Embryonic facial prominence (tissue), 1 donor: ENCODE measurements at regions not wholly inside any gene's neighbourhood (a gene's known extent, or its start where the extent isn't known, plus 50 kb on each side); places are given as distances from the start of the nearest gene placed in this dataset.
A peak's percentile ranks its signal among the peaks of the same experiment; 100 is the strongest.
"Not testable (repeated sequence)": the region's sequence is repeated elsewhere in the genome, so short reads cannot be mapped to it uniquely, and the experiment has no call there.

Source experiments
- DNase-seq: peaks from one replicate; pipeline ENCODE4 v3.0.0-alpha.2; 2016; ENCODE audit errors: extremely low spot score

DNA sequence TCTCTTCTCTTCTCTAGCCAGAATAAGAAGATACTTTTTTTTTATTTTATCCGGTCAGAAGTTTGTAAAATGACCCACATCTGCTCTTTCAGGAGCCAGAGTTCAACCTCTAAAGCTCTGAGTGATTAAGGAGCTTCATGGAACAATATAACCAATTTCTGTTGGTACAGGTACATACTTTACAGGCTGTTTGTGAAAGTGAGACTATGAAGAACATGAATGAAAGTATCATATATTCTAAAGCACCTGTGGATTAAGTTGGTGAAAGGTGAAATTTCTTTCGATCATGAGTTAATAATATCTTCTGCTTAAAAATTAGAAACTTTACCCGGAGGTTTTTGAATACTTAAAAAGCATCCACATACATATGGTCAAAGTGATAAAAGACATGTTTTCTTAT is 65.2 kb downstream of the DMRT2 start:
- DNase-seq: no peak

DNA sequence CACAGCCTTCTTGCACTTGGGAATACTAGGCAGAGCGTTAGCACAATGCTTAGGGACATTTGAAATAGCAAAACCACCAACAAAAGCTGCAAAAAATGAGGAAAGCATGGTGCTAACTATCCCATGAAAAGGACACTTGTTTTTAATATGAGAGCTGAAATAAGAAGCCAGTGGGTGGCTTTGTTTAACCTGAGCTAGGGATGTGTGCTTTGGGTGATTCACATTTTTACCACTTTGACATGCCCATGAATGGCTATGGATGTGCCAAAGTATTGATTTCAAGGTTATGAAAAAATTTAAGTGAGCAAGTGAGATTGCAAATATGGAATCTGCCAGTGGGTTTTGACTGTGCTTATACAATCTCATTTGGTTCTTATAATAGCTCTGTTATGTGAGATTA is 67.3 kb downstream of the DMRT2 start:
- DNase-seq: no peak

DNA sequence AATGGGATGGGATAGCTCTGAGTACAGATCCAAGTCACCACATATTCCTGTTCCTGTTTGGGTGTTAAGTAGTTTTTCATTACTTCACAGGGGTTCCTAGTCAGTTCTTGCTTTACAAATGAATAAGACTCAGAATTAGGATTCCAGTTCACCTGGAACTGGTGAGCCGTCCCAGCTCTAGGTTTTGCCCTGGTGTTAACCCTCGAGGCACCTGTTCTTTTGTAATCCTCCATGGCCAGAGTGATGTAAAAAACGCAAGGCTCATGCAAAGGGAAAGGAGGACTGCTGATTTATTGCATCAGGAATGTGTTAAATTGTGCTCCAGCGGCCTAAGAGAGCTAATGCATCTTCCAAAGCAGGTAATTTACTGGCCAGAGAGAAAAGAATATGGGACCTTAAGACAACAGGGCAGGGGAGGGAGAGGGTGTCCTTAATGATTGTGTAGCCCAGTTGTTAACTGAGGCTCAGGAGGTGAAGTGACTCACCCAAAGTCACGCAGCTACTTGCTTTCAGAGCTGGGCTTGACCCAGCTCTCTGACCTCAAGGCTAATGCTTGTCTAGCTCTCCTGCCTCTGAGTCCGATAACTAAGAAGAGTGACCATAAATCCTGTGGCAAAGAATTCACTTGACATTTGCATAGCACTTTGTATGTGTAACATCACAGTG is 70.5 kb downstream of the DMRT2 start:
- DNase-seq: no peak

DNA sequence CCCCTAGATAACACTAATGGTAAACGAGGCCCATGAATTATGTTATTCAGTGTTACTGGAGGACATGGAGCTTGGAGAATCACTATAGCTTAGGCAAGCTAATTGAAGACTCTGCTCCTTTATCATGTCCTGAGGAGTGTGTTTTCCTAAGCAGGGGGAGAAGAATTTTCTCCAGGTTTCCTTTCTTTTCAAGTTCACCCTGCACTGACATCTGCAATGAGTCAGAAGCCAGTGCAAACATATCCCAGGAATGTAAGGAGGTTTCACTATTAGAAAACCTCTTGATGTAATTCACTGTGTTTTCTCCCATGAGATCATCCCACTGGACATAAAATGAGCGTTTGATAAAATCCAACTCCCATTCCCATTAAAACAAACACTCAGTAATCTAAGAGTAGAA is 75.6 kb downstream of the DMRT2 start:
- DNase-seq: no peak

DNA sequence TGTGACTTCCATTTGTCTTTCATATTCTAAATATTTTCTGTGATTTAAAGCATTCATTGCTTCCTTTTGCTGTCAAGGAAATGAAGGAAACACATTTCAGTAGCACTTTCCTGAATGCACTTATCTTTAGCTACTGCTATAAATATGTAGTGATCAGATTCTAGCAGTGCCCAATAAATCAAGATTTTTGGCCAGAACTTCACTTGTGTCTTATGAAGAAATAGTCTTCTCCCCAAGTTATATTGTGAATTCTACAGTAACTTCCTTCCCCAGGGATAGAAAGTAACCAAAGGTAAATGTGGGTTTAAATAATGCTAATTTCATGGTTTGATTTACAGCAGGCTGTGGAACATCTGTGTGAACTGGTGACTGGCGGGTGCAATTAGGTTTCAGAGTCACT is 77.9 kb downstream of the DMRT2 start:
- no peak for DNase-seq

DNA sequence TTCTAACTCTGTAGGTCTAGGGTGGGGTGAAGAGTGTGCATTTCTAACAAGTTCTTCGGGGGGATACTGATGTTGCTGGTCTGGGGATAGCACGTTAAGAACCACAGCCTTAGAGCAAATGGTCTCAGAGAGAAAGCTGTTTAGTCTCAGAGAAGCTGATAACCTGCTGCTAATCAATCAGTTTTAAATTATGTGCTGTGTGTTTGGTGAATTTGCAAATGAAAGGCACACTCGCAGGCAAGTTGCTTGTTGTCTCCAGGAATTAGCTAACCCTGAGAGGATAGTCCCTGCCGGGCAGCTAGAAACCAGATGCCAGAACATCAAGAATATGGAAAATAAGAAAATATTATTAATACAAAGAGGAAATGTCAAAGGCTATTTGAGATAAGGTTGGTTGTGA is 79.2 kb downstream of the DMRT2 start:
- no peak for DNase-seq

DNA sequence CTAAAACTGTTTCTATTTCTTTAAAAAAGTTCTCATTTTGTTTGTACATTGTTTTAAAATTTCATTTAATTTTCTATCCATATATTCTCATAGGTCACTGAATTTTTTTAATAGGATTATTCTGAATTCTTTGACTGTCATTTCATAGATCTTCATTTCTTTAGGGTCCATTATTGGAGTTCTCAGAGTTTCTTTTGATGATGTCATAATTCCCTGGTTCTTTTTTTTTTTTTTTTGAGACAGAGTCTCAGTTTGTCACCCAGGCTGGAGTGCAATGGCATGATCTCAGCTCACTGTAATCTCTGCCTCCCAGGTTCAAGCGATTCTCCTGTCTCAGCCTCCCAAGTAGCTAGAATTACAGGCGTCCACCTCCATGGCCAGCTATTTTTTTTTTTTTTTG is 89.9 kb downstream of the DMRT2 start:
- no peak for DNase-seq

DNA sequence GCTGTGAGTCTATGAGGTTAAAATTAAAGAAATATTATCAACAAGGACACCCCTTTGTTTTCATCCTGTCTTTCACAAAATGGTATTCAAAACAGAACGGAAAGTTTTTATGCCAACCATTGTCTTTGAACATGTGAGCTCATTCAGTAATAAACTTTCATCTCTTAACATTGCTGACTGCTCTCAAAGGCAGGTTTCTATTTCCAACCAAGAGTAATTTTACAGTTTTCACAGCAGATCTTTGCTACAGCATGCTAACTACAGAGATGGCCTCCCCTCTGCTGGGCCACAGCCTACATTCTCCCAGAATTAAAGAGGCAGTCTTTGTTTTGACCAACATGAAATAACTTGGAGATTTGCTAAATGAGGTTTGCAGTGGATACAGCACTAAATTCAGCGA is 101.5 kb downstream of the DMRT2 start:
- no peak for DNase-seq

DNA sequence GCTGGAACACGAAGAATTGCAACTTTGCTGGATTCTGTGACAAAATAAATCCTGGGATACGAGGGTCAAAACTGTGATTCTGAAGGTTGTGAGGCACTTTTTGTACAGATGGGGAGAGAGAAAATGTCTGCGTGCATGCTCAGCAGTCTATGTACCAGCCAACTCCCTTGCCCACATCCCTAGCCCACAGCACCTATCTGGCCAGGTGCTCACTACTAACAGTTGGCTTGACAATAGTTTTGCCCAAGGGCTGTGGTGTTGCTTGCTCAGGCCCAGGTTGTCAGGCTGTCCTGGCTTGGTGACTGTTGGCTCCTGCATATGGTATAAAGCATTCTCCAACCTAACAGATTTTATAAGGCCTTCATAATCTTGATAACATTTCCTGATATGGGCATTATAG is 102.0 kb downstream of the DMRT2 start:
- DNase-seq: no peak

DNA sequence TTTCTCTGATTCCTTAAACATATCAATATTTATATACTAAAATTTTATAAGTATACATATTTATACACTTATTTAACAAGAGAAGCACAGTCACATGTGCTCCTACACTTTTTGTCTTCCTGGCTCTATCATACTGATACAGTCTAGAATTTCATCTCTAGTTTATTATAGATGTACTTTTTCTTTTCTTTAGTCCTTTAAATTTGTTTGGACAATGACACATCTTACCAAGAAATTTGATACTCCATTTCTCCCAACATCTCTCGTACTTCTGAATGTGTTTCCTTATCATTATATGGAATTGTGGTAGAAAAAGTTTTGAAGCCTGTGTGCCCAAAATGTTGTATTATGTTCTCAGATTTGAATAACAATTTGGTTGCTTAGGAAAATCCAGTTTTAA is 104.6 kb downstream of the DMRT2 start:
- no peak for DNase-seq

DNA sequence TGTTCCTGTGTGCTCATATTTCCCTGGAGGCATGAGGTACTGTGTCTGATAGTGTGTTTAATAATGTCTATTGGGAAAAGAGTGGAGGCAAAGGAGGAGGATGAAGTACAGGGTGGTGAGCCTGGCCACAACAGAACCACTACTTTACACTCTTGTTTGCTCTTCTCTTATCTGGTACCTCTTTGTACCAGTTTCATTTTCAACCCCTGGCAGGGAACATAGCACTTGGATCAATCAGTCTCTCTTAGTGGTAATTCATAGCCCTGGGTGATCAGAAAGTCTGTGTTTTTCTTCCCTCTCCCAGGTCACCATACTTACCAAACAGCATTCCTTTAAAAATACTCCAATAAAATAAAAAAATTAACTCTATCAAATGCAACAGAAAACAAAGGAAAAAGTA is 105.4 kb downstream of the DMRT2 start:
- DNase-seq: no peak

DNA sequence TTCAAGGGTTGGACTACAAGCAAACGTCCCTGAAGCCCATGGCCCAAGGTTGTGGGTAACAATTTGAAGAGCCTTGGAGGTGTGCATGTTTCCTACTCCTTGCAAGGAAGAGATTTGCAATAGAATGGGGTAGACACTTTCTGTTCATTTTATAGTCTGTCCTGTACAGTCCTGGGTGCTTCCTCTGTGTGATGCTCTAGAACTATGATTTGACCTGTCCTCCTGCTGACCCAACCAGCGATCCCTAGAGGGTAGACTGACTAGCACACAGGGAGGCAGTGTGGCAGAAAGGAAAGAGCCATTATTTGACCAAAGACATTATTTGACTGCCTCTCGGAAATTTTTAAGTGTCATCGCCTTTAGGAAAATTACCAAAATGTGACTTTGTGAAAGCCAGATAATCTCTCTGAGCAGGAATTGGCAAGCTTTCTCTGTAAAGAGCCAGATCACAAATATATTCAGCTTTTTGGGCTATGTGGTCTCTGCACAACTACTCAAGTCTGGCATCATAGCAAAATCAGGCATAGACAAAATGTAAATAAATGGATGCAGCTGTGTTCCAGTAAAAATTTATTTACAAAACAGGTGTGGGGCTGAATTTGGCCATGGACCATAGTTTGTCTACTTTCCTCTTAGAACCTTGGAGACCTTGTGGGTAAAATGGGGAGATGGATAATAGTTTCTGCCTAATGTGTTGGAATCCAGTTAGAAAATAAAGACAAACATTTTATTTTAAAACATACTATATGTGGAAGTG is 106.8 kb downstream of the DMRT2 start:
- DNase-seq: no peak

DNA sequence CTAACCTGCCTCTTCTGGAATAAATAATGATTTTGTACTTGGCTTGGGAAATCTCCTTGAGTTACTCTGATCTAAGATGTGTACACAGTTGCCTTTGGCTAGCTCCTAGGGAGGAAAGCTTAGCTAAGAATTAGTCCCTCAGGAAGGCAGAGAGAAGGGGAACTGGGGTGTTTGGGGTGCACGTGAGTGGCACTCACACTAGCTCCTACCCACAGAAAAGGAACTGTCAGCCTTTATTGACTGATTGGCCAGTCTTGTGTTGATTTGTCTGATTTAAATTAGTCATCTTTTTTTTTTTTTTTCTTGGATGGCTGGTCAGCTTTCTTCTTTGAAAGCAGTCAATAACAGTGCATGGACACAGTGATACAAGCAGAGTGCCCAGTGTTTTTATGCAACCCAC is 107.7 kb downstream of the DMRT2 start:
- no peak for DNase-seq

DNA sequence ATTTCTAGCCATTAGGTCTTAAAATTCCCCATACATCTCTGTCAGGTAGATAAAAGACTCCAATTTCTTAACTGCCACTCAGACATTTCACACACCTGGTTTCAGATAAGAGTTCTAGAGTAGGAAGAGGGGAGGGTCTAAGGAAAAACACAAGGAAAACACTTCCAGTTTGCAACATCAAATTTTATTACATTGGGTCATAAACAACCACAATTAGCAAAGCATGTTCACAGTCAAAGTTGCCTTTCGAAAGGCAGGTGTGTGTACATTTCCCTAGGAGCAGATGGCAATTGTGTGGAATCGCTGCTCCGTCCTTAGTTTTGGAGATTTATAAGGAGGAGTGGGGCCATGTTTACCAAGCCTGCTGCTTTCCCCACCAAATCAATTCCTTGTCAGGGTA is 120.8 kb downstream of the DMRT2 start:
- DNase-seq: no peak

DNA sequence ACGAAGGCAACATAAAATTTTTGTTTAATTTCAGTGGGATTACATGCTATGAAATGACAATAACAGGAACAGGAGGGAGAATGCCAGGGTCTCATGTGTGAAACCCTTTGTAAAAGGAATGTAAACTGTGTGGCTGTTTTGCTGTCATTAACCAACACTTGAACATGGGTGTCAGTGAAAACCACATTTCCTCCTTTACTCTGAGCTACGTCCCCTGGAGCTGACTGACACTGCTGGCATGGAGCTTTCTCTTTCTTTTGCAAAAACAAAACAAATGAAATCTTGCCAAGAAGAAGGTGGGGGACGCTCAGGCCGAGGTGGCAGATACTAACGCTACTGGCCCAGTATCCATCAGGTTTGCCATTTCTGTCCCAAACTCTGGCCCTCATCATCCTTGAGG is 121.4 kb downstream of the DMRT2 start:
- DNase-seq: no peak

DNA sequence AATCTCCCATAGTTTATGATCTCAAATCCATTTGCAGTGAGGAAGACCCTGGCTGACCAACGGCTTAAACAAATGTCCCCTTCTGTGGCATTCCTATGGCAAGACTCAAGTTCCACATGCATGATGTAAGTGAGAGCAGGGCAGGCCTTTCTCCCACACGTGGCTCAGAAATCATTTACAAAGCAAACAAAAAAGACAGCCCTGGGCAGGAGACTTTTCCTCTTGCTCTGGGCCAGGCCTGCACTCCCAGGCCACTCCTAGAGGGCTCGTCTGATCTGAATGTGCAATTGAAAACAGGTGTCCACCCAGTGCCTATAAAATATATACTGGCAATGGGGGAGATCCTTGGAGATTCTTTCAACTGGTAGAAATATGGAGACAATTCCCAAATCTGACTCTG is 123.1 kb downstream of the DMRT2 start:
- DNase-seq: no peak

DNA sequence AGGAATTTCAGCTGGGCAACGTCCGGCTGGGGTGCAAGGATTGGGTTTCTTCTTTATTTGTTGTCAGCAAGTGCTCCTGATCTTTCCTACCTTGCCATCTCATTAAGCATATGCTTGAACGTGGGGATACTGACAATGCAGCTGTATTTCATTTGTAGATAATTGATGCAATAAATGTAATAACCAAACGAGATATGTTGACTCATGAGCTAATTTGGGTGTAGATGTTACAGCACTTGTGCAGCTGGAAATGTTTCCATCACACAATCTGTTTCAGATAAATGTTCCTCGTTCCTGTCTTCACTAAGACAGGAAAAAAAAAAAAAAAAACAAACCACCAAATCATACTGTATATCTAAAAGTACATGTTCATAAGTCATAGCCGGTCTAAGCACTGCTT is 123.8 kb downstream of the DMRT2 start:
- no peak for DNase-seq

DNA sequence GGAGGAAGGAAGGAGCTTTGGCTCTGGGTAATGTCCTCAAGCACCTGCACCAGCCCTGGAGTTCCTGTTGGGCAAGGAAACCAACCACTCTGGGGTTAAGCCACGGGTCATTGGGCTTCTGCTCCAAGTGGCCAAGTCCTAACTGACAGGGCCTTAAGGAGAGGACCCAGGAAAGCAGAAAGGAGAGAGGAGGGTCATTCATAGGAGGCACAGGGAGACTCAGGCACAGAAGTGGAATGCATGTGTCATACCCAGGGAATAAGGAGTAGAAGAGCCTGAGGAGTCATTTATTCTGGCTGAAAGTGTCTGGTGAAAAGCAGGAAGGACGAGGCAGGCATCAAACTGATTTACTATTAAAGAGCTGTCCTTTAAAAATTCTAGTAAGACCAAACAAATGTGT is 129.2 kb downstream of the DMRT2 start:
- no peak for DNase-seq

DNA sequence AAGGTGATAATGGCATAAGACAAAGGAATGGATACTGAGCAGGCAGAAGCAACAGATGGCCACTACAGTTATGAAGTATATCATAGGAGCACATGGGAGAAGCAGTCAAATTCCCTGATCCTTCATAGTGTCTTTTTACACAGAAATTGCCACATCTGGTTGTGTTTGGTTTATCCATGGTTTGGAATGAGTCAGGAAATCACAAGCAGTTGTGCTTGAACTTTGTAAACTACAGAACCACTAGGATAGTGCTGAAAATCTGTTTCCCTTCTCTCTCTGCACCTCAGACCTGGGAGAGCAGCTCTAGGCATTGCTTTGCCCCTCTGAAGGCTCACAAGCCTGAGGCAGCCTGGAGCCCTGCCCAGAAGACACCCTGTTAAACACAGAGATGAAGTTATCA is 134.0 kb downstream of the DMRT2 start:
- no peak for DNase-seq

DNA sequence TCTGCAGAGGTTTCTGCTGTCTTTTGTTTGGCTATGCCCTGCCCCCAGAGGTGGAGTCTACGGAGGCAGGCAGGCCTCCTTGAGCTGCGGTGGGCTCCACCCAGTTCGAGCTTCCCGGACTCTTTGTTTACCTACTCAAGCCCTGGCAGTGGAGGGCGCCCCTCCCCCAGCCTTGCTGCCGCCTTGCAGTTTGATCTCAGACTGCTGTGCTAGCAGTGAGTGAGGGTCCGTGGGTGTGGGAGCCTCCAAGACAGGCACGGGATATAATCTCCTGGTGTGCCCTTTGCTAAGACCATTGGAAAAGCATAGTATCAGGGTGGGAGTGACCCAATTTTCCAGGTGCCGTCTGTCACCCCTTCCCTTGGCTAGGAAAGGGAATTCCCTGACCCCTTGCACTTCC is 137.0 kb downstream of the DMRT2 start:
- not testable (repeated sequence) for DNase-seq

DNA sequence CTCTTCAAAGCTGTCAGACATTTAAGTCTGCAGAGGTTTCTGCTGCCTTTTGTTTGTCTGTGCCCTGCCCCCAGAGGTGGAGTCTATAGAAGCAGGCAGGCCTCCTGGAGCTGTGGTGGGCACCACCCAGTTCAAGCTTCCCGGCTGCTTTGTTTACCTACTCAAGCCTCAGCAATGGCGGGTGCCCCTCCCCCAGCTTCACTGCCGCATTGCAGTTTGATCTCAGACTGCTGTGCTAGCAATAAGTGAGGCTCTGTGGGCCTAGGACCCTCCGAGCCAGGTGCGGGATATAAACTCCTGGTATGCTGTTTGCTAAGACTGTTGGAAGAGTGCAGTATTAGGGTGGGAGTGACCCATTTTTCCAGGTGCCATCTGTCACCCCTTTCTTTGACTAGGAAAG is 145.5 kb downstream of the DMRT2 start:
- not testable (repeated sequence) for DNase-seq

DNA sequence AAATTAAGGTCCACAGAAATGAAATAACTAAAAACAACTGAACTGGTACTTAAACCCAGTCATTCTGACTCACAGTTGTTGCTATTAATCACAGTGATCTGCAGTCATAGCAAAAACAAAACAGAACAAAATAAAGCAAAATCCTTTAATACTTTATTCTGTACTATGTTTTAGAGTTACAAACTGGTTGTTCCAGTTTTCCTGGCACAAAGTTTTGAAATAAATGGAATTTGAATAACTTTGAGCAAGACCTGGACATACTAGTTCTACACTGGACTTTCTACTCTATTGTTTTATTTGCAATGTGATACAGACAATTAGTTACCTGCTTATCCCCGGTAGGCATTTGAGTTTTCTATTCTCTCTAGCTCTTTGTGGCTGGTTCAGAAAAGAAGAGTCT is 147.9 kb downstream of the DMRT2 start:
- peak; percentile 43 for DNase-seq

DNA sequence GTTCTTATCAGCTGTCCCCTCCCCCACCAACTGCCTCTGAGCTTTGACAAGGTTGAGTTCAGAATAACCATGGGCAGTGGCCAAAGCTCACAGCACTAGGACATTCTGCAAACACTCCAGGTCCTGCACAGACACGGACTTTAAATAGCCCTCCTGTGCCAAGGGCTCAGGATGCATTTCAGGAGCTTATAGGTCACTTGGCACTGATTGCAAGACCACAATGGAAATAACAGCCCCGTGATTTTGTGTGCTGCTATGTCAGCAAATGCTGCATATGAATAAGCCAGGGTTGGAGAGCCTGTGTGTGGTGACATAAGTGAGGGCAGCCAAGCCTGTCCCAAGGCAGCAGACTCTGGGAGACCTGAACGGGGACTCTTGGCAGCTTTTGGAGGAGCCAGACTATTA is 150.7 kb downstream of the DMRT2 start:
- DNase-seq: no peak

DNA sequence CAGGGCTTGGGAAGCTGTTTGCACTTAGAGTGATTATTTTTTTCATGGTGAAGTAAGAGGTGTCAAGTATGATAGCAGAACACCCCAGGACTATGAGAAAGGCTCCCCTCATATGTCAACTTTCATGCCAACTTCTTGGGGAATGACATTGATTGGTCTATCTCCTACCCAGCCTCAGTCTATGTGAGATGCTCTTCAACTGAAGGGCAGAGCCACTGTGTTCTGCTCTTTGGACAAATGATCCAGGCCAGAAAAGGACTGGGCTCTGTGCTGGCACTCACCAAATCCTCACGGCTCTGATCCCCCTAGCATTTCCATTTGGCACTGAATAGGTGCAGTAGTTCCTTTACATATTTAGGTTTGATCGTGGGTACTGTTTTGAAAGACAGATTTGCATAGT is 151.1 kb downstream of the DMRT2 start:
- no peak for DNase-seq
